Astrocyte of the cerebellum (primary cell): ENCODE measurements at regions not wholly inside any gene's neighbourhood (a gene's known extent, or its start where the extent isn't known, plus 50 kb on each side); places are given as distances from the start of the nearest gene placed in this dataset.

ENCODE experiments used
- DNase-seq: peaks from one replicate; pipeline ENCODE4 v3.0.0-alpha.2; 2011; ENCODE audit warnings: low read depth
- H3K4me3 ChIP-seq: 2 replicates; pipeline ENCODE4 v1.5.1; 2011; ENCODE audit warnings: mild to moderate bottlenecking, low read depth, low read length, moderate library complexity
- in situ Hi-C: cut with HindIII; loops from 2 replicates; pipeline ENCODE4 v1.10.0; 2017; ENCODE audit warnings: low sequenced_read_pairs
- TF ChIP-seq, protein P1 (sequence below): IDR thresholded peaks from 2 replicates; pipeline ENCODE4 v1.5.1; 2012; ENCODE audit warnings: low read length, low read depth, moderate library complexity, mild to moderate bottlenecking; ENCODE audit errors: missing control alignments

DNA sequence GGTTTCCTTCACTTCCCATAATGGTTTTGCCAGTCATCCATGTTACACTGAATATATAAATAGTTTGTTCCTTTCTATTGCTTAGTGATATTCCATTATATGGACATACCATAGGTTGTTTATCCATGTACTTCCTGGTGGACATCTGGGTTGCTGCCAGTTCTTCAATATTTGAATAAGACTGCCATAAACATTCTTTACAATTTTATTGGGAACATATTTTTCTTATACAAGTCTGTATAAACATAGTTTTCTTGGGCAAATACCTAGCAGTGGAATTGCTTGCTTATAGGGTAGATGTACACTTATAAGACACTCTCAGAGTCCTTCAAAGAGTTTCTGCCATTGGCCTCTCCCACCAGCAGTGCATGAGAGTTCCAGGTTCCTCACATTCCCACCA lies 231.4 kb downstream of the OPA1 start:
- TF ChIP-seq, protein P1, sequence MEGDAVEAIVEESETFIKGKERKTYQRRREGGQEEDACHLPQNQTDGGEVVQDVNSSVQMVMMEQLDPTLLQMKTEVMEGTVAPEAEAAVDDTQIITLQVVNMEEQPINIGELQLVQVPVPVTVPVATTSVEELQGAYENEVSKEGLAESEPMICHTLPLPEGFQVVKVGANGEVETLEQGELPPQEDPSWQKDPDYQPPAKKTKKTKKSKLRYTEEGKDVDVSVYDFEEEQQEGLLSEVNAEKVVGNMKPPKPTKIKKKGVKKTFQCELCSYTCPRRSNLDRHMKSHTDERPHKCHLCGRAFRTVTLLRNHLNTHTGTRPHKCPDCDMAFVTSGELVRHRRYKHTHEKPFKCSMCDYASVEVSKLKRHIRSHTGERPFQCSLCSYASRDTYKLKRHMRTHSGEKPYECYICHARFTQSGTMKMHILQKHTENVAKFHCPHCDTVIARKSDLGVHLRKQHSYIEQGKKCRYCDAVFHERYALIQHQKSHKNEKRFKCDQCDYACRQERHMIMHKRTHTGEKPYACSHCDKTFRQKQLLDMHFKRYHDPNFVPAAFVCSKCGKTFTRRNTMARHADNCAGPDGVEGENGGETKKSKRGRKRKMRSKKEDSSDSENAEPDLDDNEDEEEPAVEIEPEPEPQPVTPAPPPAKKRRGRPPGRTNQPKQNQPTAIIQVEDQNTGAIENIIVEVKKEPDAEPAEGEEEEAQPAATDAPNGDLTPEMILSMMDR, result no peak
- DNase-seq, result no peak
- H3K4me3 ChIP-seq, result no peak overlapping the region
- in situ Hi-C loops, result loop anchor here (25.0 kb wide), 1 partner anchor 138 kb away; no protein-coding TSS in a partner anchor

DNA sequence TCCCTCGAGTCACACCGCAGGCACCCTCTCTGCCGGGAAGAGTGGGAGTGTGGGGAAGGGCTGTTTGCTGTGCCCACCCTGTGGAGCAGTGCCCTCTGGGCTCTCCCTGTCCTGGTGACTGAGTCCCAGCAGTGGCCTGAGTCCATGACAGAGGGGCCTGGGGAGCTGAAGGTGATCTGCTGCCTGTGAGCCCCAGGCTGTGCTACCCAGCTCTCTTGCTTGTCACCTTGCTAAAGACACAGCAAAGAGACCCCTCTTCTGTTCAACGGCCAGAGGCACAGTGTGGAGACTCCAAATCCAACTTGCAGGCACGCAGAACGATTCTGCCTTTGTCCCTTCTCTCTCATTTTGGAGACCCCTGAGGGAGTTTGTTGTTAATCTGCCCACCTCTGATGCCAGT lies 232.6 kb downstream of the OPA1 start:
- DNase-seq, result no peak
- no peak overlapping the region for H3K4me3 ChIP-seq
- in situ Hi-C loops, result no loop called here
- TF ChIP-seq, protein P1, result no peak

DNA sequence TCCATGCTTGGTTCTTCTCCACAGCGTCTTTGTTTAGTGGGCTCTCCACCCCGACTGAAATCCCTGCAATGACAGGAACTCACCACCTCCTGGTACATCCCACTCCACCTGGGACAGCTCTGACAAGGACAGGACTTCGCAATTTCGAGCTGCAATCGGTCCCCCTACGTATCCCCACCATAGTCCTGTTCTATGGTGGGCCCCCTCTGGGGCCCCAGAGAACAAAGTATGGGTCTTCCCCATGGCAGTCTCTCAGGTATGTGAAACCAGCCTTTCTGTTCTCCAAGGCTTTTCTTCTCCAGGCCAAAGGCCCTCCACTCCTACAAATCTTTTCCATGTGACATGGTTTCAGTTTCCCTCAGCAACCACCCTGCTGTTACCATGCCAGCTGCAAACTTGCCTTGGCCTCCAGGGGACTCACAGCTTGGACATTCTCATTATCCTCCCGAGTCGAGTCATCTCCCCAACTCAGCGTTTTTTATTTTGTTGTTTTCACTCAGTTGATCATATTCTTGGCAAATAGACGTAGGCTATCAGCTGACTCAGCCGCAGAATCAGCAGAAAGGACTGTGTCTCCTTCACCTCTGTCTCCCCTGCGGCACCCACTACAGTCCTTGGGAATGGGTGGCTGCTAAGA lies 233.3 kb downstream of the OPA1 start:
- peak; percentile 75 for DNase-seq
- in situ Hi-C loops, result no loop called here
- TF ChIP-seq, protein P1, result no peak
- H3K4me3 ChIP-seq, result no peak overlapping the region

DNA sequence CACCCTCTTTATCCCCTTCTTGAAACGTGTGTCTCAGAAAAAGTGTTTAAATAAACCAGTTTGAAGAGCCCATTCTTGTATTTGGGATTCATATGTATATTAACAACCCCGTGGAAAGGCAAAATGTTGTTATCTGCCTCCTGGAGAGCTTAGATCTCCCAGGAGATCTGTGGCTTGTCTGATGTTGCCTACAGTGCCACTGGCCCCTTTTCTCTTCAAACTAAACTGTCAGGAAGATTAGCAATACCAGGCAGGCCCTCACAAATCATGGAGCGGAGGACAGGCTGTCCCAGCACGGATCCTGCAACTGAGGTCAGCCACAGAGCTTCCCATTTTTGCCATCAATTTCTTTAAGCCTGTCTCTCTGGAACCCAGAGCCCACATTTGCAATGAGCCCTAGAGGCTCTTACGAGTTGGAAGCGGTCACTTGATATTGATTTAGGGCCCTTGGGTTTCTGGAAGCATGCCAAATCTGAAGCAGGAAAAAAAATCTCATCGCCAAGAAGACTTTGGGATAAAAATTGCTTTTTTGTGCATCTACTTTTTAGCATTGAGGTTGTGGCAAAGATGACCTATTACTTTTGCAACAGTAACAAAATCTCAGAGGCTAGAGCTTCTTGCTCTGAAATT lies 234.1 kb downstream of the OPA1 start:
- no peak for DNase-seq
- H3K4me3 ChIP-seq, result no peak overlapping the region
- TF ChIP-seq, protein P1, result no peak
- in situ Hi-C loops, result no loop called here

DNA sequence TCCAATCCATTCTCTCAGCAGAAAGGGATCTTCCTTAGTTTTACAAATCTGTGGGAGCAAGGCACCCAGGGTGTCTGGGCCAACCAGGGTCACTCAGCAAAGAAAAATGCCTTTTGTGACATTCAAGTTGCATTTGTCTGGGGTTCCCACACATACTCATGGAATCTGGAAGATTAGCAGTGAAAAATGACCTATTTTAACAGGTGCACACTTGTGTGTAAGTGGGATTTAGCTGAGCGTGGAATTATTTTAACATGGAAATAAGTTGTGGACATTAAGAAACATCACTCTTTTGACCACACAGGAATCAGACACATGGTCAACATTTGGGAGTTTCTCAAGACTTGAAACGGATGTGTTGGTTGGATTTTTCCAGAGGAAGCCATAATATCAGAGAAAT lies 234.9 kb downstream of the OPA1 start:
- in situ Hi-C loops, result no loop called here
- H3K4me3 ChIP-seq, result no peak overlapping the region
- no peak for DNase-seq
- TF ChIP-seq, protein P1, result no peak

DNA sequence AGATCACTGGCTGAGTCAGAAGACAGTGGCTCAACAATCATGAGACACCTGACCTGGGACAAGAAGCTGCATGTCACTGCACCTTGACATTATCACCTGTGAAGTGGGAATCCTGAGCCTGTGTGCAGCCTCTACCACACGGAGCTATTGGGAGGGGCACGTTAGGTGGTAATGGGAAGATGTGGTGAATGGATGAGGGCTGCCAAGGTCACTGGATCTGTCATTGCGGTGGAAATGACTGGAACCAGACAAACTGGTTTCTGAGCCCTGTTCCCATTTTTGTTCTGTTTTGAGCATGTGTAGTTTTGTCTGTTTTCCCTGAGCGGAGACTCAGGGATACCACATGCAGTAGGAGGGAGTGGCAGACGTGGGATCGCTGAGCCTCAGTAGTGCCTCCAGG lies 235.5 kb downstream of the OPA1 start:
- no peak overlapping the region for H3K4me3 ChIP-seq
- TF ChIP-seq, protein P1, result no peak
- DNase-seq, result no peak
- in situ Hi-C loops, result no loop called here
